Activated CD4-positive, CD25-positive, alpha-beta regulatory T cell treated with anti-CD3 and anti-CD28 coated beads, Interleukin-2, amount 50 U/mL, for 24 hours (primary cell): ENCODE measurements at regions not wholly inside any gene's neighbourhood (a gene's known extent, or its start where the extent isn't known, plus 50 kb on each side); places are given as distances from the start of the nearest gene placed in this dataset.

ENCODE experiments used
- ATAC-seq, 2 donors: fragments of 150-1000 bp; cut with Tn5 transposase; one replicate each; pipeline ENCODE4 v1.10.0; 2021; ENCODE audit warnings: mild to moderate bottlenecking in 1 of 2, moderate library complexity in 1 of 2

DNA sequence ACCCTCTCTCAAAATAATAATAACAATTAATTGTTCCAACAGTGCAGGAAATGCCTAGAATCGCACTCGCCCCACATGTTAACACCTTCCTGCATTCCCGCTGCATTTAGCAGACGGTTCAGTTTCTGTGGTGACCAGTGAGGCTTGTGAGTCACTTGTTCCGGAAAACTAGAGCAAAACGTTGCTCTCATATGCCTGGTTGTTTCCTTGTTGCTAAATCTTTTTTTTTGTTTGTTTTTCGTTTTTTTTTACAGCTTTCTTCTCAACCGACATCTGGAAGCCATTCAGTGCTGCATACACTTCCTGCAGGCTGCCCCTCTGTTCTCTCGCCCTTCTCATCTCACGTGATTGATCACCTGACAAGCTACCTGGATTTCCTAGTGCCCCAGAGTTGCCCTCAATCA, 56.9 kb upstream of the TMPRSS2 start:
- ATAC-seq: no peak

DNA sequence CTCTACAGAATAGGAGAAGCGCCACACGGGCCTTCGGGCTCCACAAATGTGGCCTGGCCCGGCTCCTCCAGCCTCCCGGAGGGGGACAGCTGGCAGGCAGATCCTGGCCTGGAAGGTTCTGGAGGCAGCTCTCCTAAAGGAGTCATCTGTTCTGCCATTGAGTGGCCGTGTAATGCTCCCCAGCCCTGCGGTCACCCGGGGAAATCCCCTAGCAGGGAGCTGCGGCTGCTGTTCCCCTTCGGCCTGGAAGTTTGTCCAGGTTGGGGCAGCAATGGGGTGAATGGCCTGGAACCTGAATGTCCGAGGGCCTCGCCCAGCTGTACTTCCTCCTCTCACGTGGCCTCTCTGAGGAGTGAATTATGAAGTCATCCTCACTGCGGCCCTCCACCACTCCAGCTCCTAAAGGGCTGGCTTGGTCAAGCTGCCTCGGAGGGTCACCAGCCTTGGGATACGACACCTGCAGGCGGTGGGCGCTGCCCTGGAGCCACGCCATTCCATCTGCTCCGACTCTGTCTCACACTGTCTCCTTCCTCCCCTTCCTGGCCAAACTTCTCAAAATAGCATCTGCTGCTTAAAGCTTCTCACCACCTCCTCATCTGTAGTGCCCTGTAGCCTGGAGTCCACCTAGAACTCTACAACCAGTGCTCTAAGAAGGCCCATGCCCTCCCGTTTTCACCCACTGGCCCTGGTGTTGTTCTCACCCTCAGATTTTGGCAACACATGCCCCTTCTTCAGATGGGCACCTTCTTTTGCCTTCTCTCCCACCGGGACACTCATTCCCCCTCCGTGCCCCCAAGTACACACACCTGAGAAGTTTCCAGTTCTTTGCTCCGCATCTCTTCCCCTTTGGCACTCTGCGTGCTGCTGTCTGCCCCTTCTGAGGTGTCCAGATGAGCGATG, 54.4 kb upstream of the TMPRSS2 start:
- no peak for ATAC-seq

DNA sequence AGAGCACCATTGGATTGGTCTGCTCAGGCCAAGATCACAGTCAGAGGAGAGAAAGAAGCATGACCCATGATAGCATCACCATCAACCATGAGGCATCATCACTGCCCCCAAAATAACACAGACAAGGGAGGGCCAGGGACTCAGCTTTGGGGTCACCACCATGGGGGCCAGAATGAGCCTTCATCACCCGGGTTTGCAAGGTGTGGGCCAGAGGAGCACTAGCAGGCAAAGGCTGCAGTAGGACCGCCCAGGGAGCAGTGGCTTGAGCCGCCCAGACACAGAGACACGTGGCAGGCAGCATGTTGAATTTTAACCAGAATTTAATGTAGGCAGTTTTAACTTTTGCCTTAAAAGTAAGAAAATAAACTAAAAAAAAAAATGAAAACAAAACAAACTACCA, 53.7 kb upstream of the TMPRSS2 start:
- no peak for ATAC-seq

DNA sequence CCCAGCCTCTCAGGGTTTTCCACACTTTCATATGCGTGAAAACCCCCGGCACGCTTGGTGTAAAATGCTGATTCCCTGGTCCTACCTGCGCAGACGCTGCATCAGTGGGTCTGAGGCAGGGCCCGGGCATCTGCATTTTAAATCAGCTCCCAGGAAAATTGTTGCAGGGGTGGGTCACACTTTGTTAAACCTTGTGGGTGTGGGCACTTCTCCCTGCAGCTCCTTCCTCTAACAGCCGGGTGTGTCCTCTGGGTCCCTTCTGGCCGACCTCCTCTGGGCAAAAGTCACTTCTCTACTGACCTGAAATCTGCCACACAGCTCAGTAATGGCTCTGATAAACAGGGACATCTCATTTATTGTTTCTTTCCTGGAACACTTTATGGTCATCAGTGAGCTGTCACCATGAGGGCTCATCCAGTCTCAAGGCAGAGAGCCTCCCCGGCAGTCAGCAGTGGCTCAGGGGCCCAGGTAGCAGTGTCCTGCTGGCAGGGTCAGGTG, 52.8 kb upstream of the TMPRSS2 start:
- ATAC-seq: no peak

DNA sequence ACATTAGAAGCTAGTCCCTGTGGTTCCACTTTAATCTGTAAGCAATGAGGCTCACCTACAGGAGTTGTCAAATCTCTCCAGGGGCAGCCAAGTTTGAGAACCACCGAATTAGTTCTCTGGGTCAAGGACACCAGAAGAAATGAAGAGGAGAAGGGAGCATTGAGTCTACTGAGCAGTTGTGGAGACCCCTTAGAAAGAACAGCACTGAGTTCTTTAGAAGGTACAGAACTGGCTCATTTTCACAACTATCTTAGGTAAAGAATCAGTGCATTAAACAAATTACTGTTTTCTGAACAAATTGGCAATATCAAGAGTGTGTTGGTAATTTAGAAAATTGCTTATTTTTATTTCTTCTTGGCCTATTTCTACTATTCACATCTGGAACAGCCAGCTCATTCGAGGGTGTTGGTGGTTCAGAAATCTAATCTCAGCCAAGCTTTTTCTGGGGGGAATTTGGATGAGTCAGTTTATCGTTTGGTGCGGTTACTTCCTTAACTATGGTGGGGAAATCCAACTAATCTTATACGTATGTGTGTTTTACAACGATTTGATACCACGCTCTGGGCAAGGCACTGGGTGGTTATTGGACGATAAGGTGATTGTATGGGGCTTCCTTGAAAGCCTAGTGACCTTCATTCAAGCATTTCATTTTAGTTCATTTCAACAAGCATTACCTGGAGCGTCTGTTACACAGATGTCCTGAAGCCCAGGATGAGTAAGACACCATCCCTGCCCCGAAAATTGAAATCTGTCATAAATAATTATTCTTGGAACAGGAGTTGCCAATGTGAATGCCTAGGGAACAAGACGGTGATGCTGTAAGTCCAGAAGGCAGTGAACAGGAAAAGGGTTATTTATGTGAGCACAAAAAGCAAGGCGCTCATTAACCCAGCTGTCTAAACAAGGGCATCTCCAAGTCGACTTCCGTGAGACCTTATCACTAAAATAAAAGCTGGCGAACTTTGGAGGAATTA, 52.0 kb upstream of the TMPRSS2 start:
- peak; percentile 53 to 61 for ATAC-seq

DNA sequence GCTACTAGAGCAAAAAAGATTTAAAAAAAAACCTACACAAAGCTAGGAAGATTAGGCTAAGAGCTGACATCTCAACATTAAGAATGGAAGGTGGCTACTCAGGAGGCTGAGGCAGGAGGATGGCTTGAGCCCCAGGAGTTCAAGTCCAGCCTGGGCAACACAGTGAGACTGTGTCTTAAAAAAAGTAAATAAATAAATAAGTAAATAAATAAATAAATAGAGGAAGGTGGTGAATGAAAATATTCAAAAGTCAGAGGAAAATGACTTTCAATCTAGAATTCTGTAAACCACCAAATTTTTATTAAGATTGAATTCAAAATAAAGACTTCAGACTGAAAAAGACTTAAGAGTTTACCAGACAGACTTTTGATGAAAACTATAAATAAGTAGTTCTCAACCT, 50.9 kb upstream of the TMPRSS2 start:
- no peak for ATAC-seq

DNA sequence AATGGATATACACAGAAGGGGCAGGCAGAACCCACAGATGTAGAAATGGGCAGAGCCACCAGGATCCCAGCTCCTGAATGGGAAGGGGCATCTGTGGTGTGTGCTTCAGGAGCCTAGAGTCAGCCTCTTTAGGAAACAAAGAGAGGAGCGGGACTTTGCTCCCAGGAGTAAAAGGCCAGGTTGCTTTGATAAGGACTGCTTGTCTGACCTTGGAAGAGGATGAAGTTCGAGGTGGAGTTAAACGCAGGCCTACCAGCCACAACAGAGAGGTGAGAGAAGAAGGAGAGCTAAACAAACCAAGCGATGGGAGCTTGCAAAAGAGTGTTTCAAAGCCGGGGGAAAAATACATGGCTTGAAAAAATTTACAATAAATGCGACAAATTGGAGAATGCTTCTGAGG, 49.9 kb upstream of the TMPRSS2 start:
- ATAC-seq: no peak
